ENCODE measurements at regions not wholly inside any gene's neighbourhood (a gene's known extent, or its start where the extent isn't known, plus 50 kb on each side); places are given as distances from the start of the nearest gene placed in this dataset.
"Not testable (repeated sequence)": the region's sequence is repeated elsewhere in the genome, so short reads cannot be mapped to it uniquely, and the experiment has no call there.

GRCh38 chr20:4437131-4437530 is 188.0 kb upstream of the ADRA1D start:
- no peak overlapping the region for H3K27ac Mint-ChIP-seq
- H3K9me3 Mint-ChIP-seq = no peaks in the 10 kb centered on the region
- no peaks in the 10 kb centered on the region for H3K36me3 Mint-ChIP-seq
- ATAC-seq (no peak), DNase-seq (ENCODE audit: low spot score in 2 of 2) (peak in 1 of 2 donors; percentile 12)
- H3K4me3 Mint-ChIP-seq = no peak overlapping the region
- no peaks in the 10 kb centered on the region for H3K4me1 Mint-ChIP-seq

GRCh38 chr20:4435671-4436455 is 186.8 kb upstream of the ADRA1D start:
- Mint-ChIP-seq H3K4me1 (no peaks in the 10 kb centered on the region), H3K4me3 (no peak overlapping the region), H3K36me3 (no peaks in the 10 kb centered on the region), H3K9me3 (no peaks in the 10 kb centered on the region), H3K27ac (no peak overlapping the region)
- DNase-seq (ENCODE audit: low spot score in 2 of 2) (no peak), ATAC-seq (no peak)

- Mint-ChIP-seq H3K9me3 (no peaks in the 10 kb centered on the region), H3K4me1 (no peaks in the 10 kb centered on the region), H3K27ac (no peak overlapping the region), H3K36me3 (no peaks in the 10 kb centered on the region), H3K4me3 (no peak overlapping the region)
- no peak for ATAC-seq
- DNase-seq (ENCODE audit: low spot score in 2 of 2) = no peak
Measured at GRCh38 chr20:4435225-4435624, 186.1 kb upstream of the ADRA1D start.

GRCh38 chr20:4434681-4435080 is 185.6 kb upstream of the ADRA1D start:
- no peak for ATAC-seq
- H3K4me1 Mint-ChIP-seq = no peaks in the 10 kb centered on the region
- no peaks in the 10 kb centered on the region for H3K36me3 Mint-ChIP-seq
- H3K9me3 Mint-ChIP-seq = no peaks in the 10 kb centered on the region
- H3K27ac Mint-ChIP-seq = no peak overlapping the region
- H3K4me3 Mint-ChIP-seq = no peak overlapping the region
- no peak for DNase-seq (ENCODE audit: low spot score in 2 of 2)

- Mint-ChIP-seq H3K4me1 (no peaks in the 10 kb centered on the region), H3K9me3 (no peaks in the 10 kb centered on the region), H3K36me3 (no peaks in the 10 kb centered on the region), H3K27ac (no peak overlapping the region), H3K4me3 (no peak overlapping the region)
- DNase-seq (ENCODE audit: low spot score in 2 of 2) (no peak), ATAC-seq (no peak)
Measured at GRCh38 chr20:4431446-4431845, 182.4 kb upstream of the ADRA1D start.

- not testable (repeated sequence) for H3K4me1 Mint-ChIP-seq; H3K27ac Mint-ChIP-seq; DNase-seq (ENCODE audit: low spot score in 2 of 2); ATAC-seq; H3K9me3 Mint-ChIP-seq; H3K4me3 Mint-ChIP-seq; H3K36me3 Mint-ChIP-seq
Measured at GRCh38 chr20:4430826-4431225, 181.7 kb upstream of the ADRA1D start.

GRCh38 chr20:4427940-4428586 is 179.0 kb upstream of the ADRA1D start:
- Mint-ChIP-seq H3K9me3 (no peaks in the 10 kb centered on the region), H3K4me3 (no peak overlapping the region), H3K27ac (no peak overlapping the region), H3K4me1 (no peaks in the 10 kb centered on the region), H3K36me3 (no peaks in the 10 kb centered on the region)
- no peak for ATAC-seq
- DNase-seq (ENCODE audit: low spot score in 2 of 2) = no peak

GRCh38 chr20:4418141-4418540 is 169.1 kb upstream of the ADRA1D start:
- Mint-ChIP-seq H3K4me1 (no peaks in the 10 kb centered on the region), H3K9me3 (peaks cover 5% of the 10 kb centered on the region), H3K36me3 (no peaks in the 10 kb centered on the region), H3K4me3 (no peak overlapping the region), H3K27ac (no peak overlapping the region)
- no peak for DNase-seq (ENCODE audit: low spot score in 2 of 2)
- ATAC-seq = no peak

GRCh38 chr20:4415281-4415680 is 166.2 kb upstream of the ADRA1D start:
- no peaks in the 10 kb centered on the region for H3K4me1 Mint-ChIP-seq
- ATAC-seq = no peak

GRCh38 chr20:4413314-4414049 is 164.4 kb upstream of the ADRA1D start:
- Mint-ChIP-seq H3K4me1 (no peaks in the 10 kb centered on the region), H3K27ac (no peak overlapping the region), H3K4me3 (no peak overlapping the region), H3K36me3 (no peaks in the 10 kb centered on the region), H3K9me3 (no peaks in the 10 kb centered on the region)
- DNase-seq (ENCODE audit: low spot score in 2 of 2) (no peak), ATAC-seq (peak; percentile 9)

More at GRCh38 chr20:4415281-4415680, 166.2 kb upstream of the ADRA1D start:
- Mint-ChIP-seq H3K36me3 (no peaks in the 10 kb centered on the region), H3K9me3 (peaks cover 4% of the 10 kb centered on the region), H3K27ac (peak overlapping the region; percentile 68), H3K4me3 (no peak overlapping the region)
- no peak for DNase-seq (ENCODE audit: low spot score in 2 of 2)

GRCh38 chr20:4412216-4412615 is 163.1 kb upstream of the ADRA1D start:
- no peak overlapping the region for H3K4me3 Mint-ChIP-seq
- H3K36me3 Mint-ChIP-seq = no peaks in the 10 kb centered on the region
- no peaks in the 10 kb centered on the region for H3K4me1 Mint-ChIP-seq
- H3K27ac Mint-ChIP-seq = no peak overlapping the region
- ATAC-seq = no peak
- DNase-seq (ENCODE audit: low spot score in 2 of 2) = no peak
- H3K9me3 Mint-ChIP-seq = no peaks in the 10 kb centered on the region

- no peak for ATAC-seq
- Mint-ChIP-seq H3K36me3 (no peaks in the 10 kb centered on the region), H3K4me3 (no peak overlapping the region), H3K27ac (no peak overlapping the region), H3K4me1 (no peaks in the 10 kb centered on the region), H3K9me3 (no peaks in the 10 kb centered on the region)
- no peak for DNase-seq (ENCODE audit: low spot score in 2 of 2)
Measured at GRCh38 chr20:4411744-4412143, 162.7 kb upstream of the ADRA1D start.

- Mint-ChIP-seq H3K36me3 (no peaks in the 10 kb centered on the region), H3K9me3 (no peaks in the 10 kb centered on the region), H3K4me3 (no peak overlapping the region), H3K4me1 (no peaks in the 10 kb centered on the region), H3K27ac (no peak overlapping the region)
- DNase-seq (ENCODE audit: low spot score in 2 of 2) (no peak), ATAC-seq (no peak)
Measured at GRCh38 chr20:4406627-4407026, 157.5 kb upstream of the ADRA1D start.

GRCh38 chr20:4401601-4402000 is 152.5 kb upstream of the ADRA1D start:
- Mint-ChIP-seq H3K4me1 (no peaks in the 10 kb centered on the region), H3K36me3 (no peaks in the 10 kb centered on the region), H3K9me3 (peaks cover 9% of the 10 kb centered on the region), H3K4me3 (no peak overlapping the region), H3K27ac (no peak overlapping the region)
- DNase-seq (ENCODE audit: low spot score in 2 of 2) (no peak), ATAC-seq (no peak)

- Mint-ChIP-seq H3K4me1 (no peaks in the 10 kb centered on the region), H3K4me3 (no peak overlapping the region), H3K9me3 (no peaks in the 10 kb centered on the region), H3K36me3 (no peaks in the 10 kb centered on the region), H3K27ac (no peak overlapping the region)
- ATAC-seq = no peak
- no peak for DNase-seq (ENCODE audit: low spot score in 2 of 2)
Measured at GRCh38 chr20:4384961-4385360, 135.9 kb upstream of the ADRA1D start.

- Mint-ChIP-seq H3K27ac (no peak overlapping the region), H3K4me1 (no peaks in the 10 kb centered on the region), H3K4me3 (no peak overlapping the region), H3K36me3 (no peaks in the 10 kb centered on the region), H3K9me3 (no peaks in the 10 kb centered on the region)
- DNase-seq (ENCODE audit: low spot score in 2 of 2) = no peak
- no peak for ATAC-seq
Measured at GRCh38 chr20:4383961-4384360, 134.9 kb upstream of the ADRA1D start.

All from stimulated activated effector memory CD8-positive, alpha-beta T cell treated with anti-CD3 and anti-CD28 coated beads, Interleukin-12 subunit alpha, Interleukin-12 subunit beta, amount 100 ng/mL, for 72 hours (primary cell).